ENCODE measurements at regions not wholly inside any gene's neighbourhood (a gene's known extent, or its start where the extent isn't known, plus 50 kb on each side); places are given as distances from the start of the nearest gene placed in this dataset.
A peak's percentile ranks its signal among the peaks of the same experiment; 100 is the strongest.

- no peak overlapping the region for H2BK5ac ChIP-seq (ENCODE audit: low read length)
- H3K79me2 ChIP-seq (ENCODE audit: control insufficient read depth, insufficient read depth, low read length) = no peaks in the 10 kb centered on the region
- no peak overlapping the region for H3K9ac ChIP-seq (ENCODE audit: low read length)
- no peaks in the 10 kb centered on the region for H3K4me1 ChIP-seq (ENCODE audit: control insufficient read depth, low read depth, low read length)
- H2BK120ac ChIP-seq (ENCODE audit: low read depth, low read length) = no peak overlapping the region
- H3K27me3 ChIP-seq (ENCODE audit: insufficient read depth, low read length, poor library complexity) = no peaks in the 10 kb centered on the region
- no peak for DNase-seq
- no peak overlapping the region for H3K4ac ChIP-seq (ENCODE audit: low read depth, low read length)
- H3K27ac ChIP-seq (ENCODE audit: low read depth, low read length) = no peak overlapping the region
- H3K79me1 ChIP-seq (ENCODE audit: low read length) = no peaks in the 10 kb centered on the region
- no peak overlapping the region for H3K4me2 ChIP-seq (ENCODE audit: low read length)
- H4K5ac ChIP-seq (ENCODE audit: low read length) = no peak overlapping the region
- H3K23ac ChIP-seq (ENCODE audit: low read length) = no peak overlapping the region
- H4K8ac ChIP-seq (ENCODE audit: low read depth, low read length) = no peak overlapping the region
- H3K4me3 ChIP-seq (ENCODE audit: low read length) = no peak overlapping the region
- no peak overlapping the region for H3K18ac ChIP-seq (ENCODE audit: low read length)
- WGBS (ENCODE audit: extremely low coverage, insufficient coverage, low lambda C conversion rate) = no CpG with 5 or more reads among the region's 4 CpGs
- H3K56ac ChIP-seq (ENCODE audit: low read length) = no peak overlapping the region
- no peak overlapping the region for H2BK15ac ChIP-seq (replicated peaks; ENCODE audit: low read depth)
- H3K36me3 ChIP-seq (ENCODE audit: control insufficient read depth, insufficient read depth, low read length) = no peaks in the 10 kb centered on the region
- no peak overlapping the region for H2AK5ac ChIP-seq (ENCODE audit: low read length)
These were observed 196.9 kb upstream of the GDNF start for GRCh38 chr5:38036765-38037164.

GRCh38 chr5:38032149-38032548, 192.3 kb upstream of the GDNF start:
- Histone ChIP-seq H3K56ac (ENCODE audit: low read length) (no peak overlapping the region), H3K27me3 (ENCODE audit: insufficient read depth, low read length, poor library complexity) (no peaks in the 10 kb centered on the region), H3K27ac (ENCODE audit: low read depth, low read length) (no peak overlapping the region), H3K79me2 (ENCODE audit: control insufficient read depth, insufficient read depth, low read length) (no peaks in the 10 kb centered on the region), H3K79me1 (ENCODE audit: low read length) (no peaks in the 10 kb centered on the region), H3K4ac (ENCODE audit: low read depth, low read length) (no peak overlapping the region), H4K8ac (ENCODE audit: low read depth, low read length) (no peak overlapping the region), H2BK120ac (ENCODE audit: low read depth, low read length) (no peak overlapping the region), H3K23ac (ENCODE audit: low read length) (no peak overlapping the region), H3K9ac (ENCODE audit: low read length) (no peak overlapping the region), H2AK5ac (ENCODE audit: low read length) (no peak overlapping the region), H2BK15ac (replicated peaks; ENCODE audit: low read depth) (no peak overlapping the region), H3K4me3 (ENCODE audit: low read length) (no peak overlapping the region), H3K18ac (ENCODE audit: low read length) (no peak overlapping the region), H3K36me3 (ENCODE audit: control insufficient read depth, insufficient read depth, low read length) (no peaks in the 10 kb centered on the region), H2BK5ac (ENCODE audit: low read length) (no peak overlapping the region), H4K5ac (ENCODE audit: low read length) (no peak overlapping the region), H3K4me2 (ENCODE audit: low read length) (no peak overlapping the region), H3K4me1 (ENCODE audit: control insufficient read depth, low read depth, low read length) (no peaks in the 10 kb centered on the region)
- WGBS (ENCODE audit: extremely low coverage, insufficient coverage, low lambda C conversion rate) = no CpG with 5 or more reads among the region's 1 CpG
- DNase-seq = no peak

- Histone ChIP-seq H3K4me1 (ENCODE audit: control insufficient read depth, low read depth, low read length) (no peaks in the 10 kb centered on the region), H4K8ac (ENCODE audit: low read depth, low read length) (no peak overlapping the region), H2AK5ac (ENCODE audit: low read length) (no peak overlapping the region), H3K79me2 (ENCODE audit: control insufficient read depth, insufficient read depth, low read length) (no peaks in the 10 kb centered on the region), H3K79me1 (ENCODE audit: low read length) (no peaks in the 10 kb centered on the region), H2BK120ac (ENCODE audit: low read depth, low read length) (no peak overlapping the region), H3K56ac (ENCODE audit: low read length) (no peak overlapping the region), H3K4me3 (ENCODE audit: low read length) (no peak overlapping the region), H2BK5ac (ENCODE audit: low read length) (no peak overlapping the region), H4K5ac (ENCODE audit: low read length) (no peak overlapping the region), H3K4ac (ENCODE audit: low read depth, low read length) (no peak overlapping the region), H3K9ac (ENCODE audit: low read length) (no peak overlapping the region), H3K27me3 (ENCODE audit: insufficient read depth, low read length, poor library complexity) (no peaks in the 10 kb centered on the region), H3K18ac (ENCODE audit: low read length) (no peak overlapping the region), H3K4me2 (ENCODE audit: low read length) (no peak overlapping the region), H3K36me3 (ENCODE audit: control insufficient read depth, insufficient read depth, low read length) (no peaks in the 10 kb centered on the region), H3K23ac (ENCODE audit: low read length) (no peak overlapping the region), H3K27ac (ENCODE audit: low read depth, low read length) (no peak overlapping the region), H2BK15ac (replicated peaks; ENCODE audit: low read depth) (no peak overlapping the region)
- WGBS (ENCODE audit: extremely low coverage, insufficient coverage, low lambda C conversion rate) = no CpG with 5 or more reads among the region's 1 CpG
- no peak for DNase-seq
These were observed 191.5 kb upstream of the GDNF start for GRCh38 chr5:38031304-38031703.

- Histone ChIP-seq H3K4me2 (ENCODE audit: low read length) (no peak overlapping the region), H3K56ac (ENCODE audit: low read length) (no peak overlapping the region), H3K4me1 (ENCODE audit: control insufficient read depth, low read depth, low read length) (no peaks in the 10 kb centered on the region), H3K36me3 (ENCODE audit: control insufficient read depth, insufficient read depth, low read length) (no peaks in the 10 kb centered on the region), H2AK5ac (ENCODE audit: low read length) (no peak overlapping the region), H2BK120ac (ENCODE audit: low read depth, low read length) (no peak overlapping the region), H3K23ac (ENCODE audit: low read length) (no peak overlapping the region), H4K8ac (ENCODE audit: low read depth, low read length) (no peak overlapping the region), H3K27ac (ENCODE audit: low read depth, low read length) (no peak overlapping the region), H4K5ac (ENCODE audit: low read length) (no peak overlapping the region), H3K4me3 (ENCODE audit: low read length) (no peak overlapping the region), H3K79me2 (ENCODE audit: control insufficient read depth, insufficient read depth, low read length) (no peaks in the 10 kb centered on the region), H3K27me3 (ENCODE audit: insufficient read depth, low read length, poor library complexity) (no peaks in the 10 kb centered on the region), H3K18ac (ENCODE audit: low read length) (no peak overlapping the region), H3K4ac (ENCODE audit: low read depth, low read length) (no peak overlapping the region), H3K79me1 (ENCODE audit: low read length) (no peaks in the 10 kb centered on the region), H2BK5ac (ENCODE audit: low read length) (no peak overlapping the region), H2BK15ac (replicated peaks; ENCODE audit: low read depth) (no peak overlapping the region), H3K9ac (ENCODE audit: low read length) (no peak overlapping the region)
- peak; percentile 6 for DNase-seq
- WGBS (ENCODE audit: extremely low coverage, insufficient coverage, low lambda C conversion rate) = no CpG with 5 or more reads among the region's 6 CpGs
These were observed 189.7 kb upstream of the GDNF start for GRCh38 chr5:38029397-38030065.

GRCh38 chr5:38023799-38024198, 184.0 kb upstream of the GDNF start:
- Histone ChIP-seq H4K8ac (ENCODE audit: low read depth, low read length) (no peak overlapping the region), H3K27ac (ENCODE audit: low read depth, low read length) (no peak overlapping the region), H3K79me1 (ENCODE audit: low read length) (no peaks in the 10 kb centered on the region), H3K4me1 (ENCODE audit: control insufficient read depth, low read depth, low read length) (no peaks in the 10 kb centered on the region), H2AK5ac (ENCODE audit: low read length) (no peak overlapping the region), H3K23ac (ENCODE audit: low read length) (no peak overlapping the region), H3K18ac (ENCODE audit: low read length) (no peak overlapping the region), H2BK120ac (ENCODE audit: low read depth, low read length) (no peak overlapping the region), H3K56ac (ENCODE audit: low read length) (no peak overlapping the region), H3K9ac (ENCODE audit: low read length) (no peak overlapping the region), H3K36me3 (ENCODE audit: control insufficient read depth, insufficient read depth, low read length) (no peaks in the 10 kb centered on the region), H4K5ac (ENCODE audit: low read length) (no peak overlapping the region), H2BK5ac (ENCODE audit: low read length) (no peak overlapping the region), H3K4me3 (ENCODE audit: low read length) (no peak overlapping the region), H2BK15ac (replicated peaks; ENCODE audit: low read depth) (no peak overlapping the region), H3K4ac (ENCODE audit: low read depth, low read length) (no peak overlapping the region), H3K27me3 (ENCODE audit: insufficient read depth, low read length, poor library complexity) (no peaks in the 10 kb centered on the region), H3K4me2 (ENCODE audit: low read length) (no peak overlapping the region), H3K79me2 (ENCODE audit: control insufficient read depth, insufficient read depth, low read length) (no peaks in the 10 kb centered on the region)
- no CpG with 5 or more reads among the region's 4 CpGs for WGBS (ENCODE audit: extremely low coverage, insufficient coverage, low lambda C conversion rate)
- no peak for DNase-seq

GRCh38 chr5:38023371-38023770, 183.5 kb upstream of the GDNF start:
- no peak overlapping the region for H2AK5ac ChIP-seq (ENCODE audit: low read length)
- H3K79me1 ChIP-seq (ENCODE audit: low read length) = no peaks in the 10 kb centered on the region
- no peak overlapping the region for H3K4me2 ChIP-seq (ENCODE audit: low read length)
- no peak overlapping the region for H3K23ac ChIP-seq (ENCODE audit: low read length)
- H3K4ac ChIP-seq (ENCODE audit: low read depth, low read length) = no peak overlapping the region
- H3K79me2 ChIP-seq (ENCODE audit: control insufficient read depth, insufficient read depth, low read length) = no peaks in the 10 kb centered on the region
- no peaks in the 10 kb centered on the region for H3K36me3 ChIP-seq (ENCODE audit: control insufficient read depth, insufficient read depth, low read length)
- H3K9ac ChIP-seq (ENCODE audit: low read length) = no peak overlapping the region
- no peak overlapping the region for H2BK5ac ChIP-seq (ENCODE audit: low read length)
- no peak overlapping the region for H3K27ac ChIP-seq (ENCODE audit: low read depth, low read length)
- H3K18ac ChIP-seq (ENCODE audit: low read length) = no peak overlapping the region
- H4K8ac ChIP-seq (ENCODE audit: low read depth, low read length) = no peak overlapping the region
- H3K27me3 ChIP-seq (ENCODE audit: insufficient read depth, low read length, poor library complexity) = no peaks in the 10 kb centered on the region
- H2BK15ac ChIP-seq (replicated peaks; ENCODE audit: low read depth) = no peak overlapping the region
- H3K4me1 ChIP-seq (ENCODE audit: control insufficient read depth, low read depth, low read length) = no peaks in the 10 kb centered on the region
- H4K5ac ChIP-seq (ENCODE audit: low read length) = no peak overlapping the region
- H2BK120ac ChIP-seq (ENCODE audit: low read depth, low read length) = no peak overlapping the region
- WGBS (ENCODE audit: extremely low coverage, insufficient coverage, low lambda C conversion rate) = no CpG with 5 or more reads among the region's 4 CpGs
- no peak for DNase-seq
- H3K56ac ChIP-seq (ENCODE audit: low read length) = no peak overlapping the region
- no peak overlapping the region for H3K4me3 ChIP-seq (ENCODE audit: low read length)

Measured in mesendoderm (in vitro differentiated cells).